Activated T-helper 1 cell treated with anti-CD3 and anti-CD28 coated beads, Interleukin-12 subunit alpha, Interleukin-12 subunit beta, Interleukin-2, Interleukin-4 antibody, amounts not matched to agents 30 ng/mL and 10 ng/mL and 1 ng/mL, durations not matched to agents 14 hours and 24 hours and 36 hours (primary cell): ENCODE measurements at regions not wholly inside any gene's neighbourhood (a gene's known extent, or its start where the extent isn't known, plus 50 kb on each side); places are given as distances from the start of the nearest gene placed in this dataset.
A peak's percentile ranks its signal among the peaks of the same experiment; 100 is the strongest.
"Not testable (repeated sequence)": the region's sequence is repeated elsewhere in the genome, so short reads cannot be mapped to it uniquely, and the experiment has no call there.

ENCODE experiments used
- DNase-seq: peaks from one replicate; pipeline ENCODE4 v3.0.0; 2021; ENCODE audit warnings: low spot score
- H3K27ac Mint-ChIP-seq: one replicate; pipeline ENCODE4 v1.8.0; 2021; ENCODE audit warnings: mild to moderate bottlenecking, mixed read lengths
- H3K27me3 Mint-ChIP-seq: one replicate; pipeline ENCODE4 v1.8.0; 2022; ENCODE audit warnings: mild to moderate bottlenecking, moderate library complexity, mixed read lengths; ENCODE audit not compliant: insufficient read depth
- H3K36me3 Mint-ChIP-seq: one replicate; pipeline ENCODE4 v1.8.0; 2021; ENCODE audit warnings: low read depth, mixed read lengths
- H3K4me1 Mint-ChIP-seq: one replicate; pipeline ENCODE4 v1.8.0; 2021; ENCODE audit warnings: low read depth, mixed read lengths
- H3K4me3 Mint-ChIP-seq: one replicate; pipeline ENCODE4 v1.8.0; 2021; ENCODE audit warnings: mild to moderate bottlenecking, moderate library complexity, mixed read lengths
- H3K9me3 Mint-ChIP-seq: one replicate; pipeline ENCODE4 v1.8.0; 2021; ENCODE audit warnings: mixed read lengths
- intact Hi-C: fragments of 100-400 bp; cut with micrococcal nuclease; formaldehyde crosslinking; loops from one replicate; pipeline ENCODE4 v1.15.1; 2024

DNA sequence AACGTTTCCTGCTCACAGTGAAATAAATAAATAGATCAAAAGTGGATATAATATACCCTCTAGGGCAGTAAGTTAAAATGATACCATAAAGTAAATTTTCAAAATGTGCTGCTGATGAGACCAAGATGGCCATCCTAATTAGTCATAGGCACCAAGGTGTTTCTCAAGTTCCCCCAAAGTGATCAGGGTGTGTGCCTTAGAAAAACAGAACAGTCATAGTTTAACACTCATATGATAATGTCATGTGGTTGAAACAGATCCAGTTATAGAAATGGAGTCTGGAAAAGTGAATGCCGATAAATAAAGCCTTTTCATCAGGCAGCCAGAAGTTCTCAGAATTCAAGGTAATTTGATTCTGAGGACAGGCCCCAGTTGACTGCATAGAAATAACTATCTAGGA lies 161.5 kb upstream of the CDKN2B start:
- peaks cover 19% of the 10 kb centered on the region for H3K27me3 Mint-ChIP-seq
- intact Hi-C loops: no loop called here
- no peaks in the 10 kb centered on the region for H3K9me3 Mint-ChIP-seq
- H3K4me1 Mint-ChIP-seq: peaks cover 13% of the 10 kb centered on the region
- no peak overlapping the region for H3K4me3 Mint-ChIP-seq
- DNase-seq: no peak
- H3K27ac Mint-ChIP-seq: no peak overlapping the region
- H3K36me3 Mint-ChIP-seq: peaks cover 1% of the 10 kb centered on the region

DNA sequence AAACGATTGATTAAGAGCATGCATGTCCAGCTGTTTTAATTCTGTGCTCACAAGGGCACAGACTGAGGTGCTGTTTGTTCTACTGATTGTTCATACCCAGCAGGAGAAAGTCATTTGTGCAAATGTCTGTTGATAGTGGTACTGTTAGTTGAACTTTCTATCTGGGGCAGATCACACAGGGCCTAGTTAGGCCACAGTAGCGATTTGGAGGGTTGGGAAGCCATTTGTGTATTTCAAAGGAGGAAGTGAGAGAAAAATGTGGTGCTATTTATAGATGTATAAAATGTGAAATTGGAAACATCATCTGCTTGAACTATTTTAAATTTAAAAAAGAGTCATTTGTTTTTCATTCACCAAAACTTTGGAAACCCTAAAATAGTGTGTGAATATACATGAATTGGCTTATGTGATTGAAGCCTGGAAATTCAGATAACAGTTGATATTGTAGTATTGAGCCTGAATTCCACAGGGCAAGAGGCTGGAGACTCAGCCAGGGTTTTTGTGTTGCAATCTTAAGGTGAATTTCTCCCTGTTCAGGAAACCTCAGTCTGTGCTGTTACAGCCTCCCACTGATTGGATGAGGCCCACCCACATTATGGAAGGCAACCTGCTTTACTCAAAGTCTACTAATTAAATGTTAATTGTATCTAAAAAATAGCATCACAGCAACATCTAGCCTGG lies 162.0 kb upstream of the CDKN2B start:
- intact Hi-C loops: no loop called here

GRCh38 chr9:22171691-22172090 lies 162.6 kb upstream of the CDKN2B start:
- peaks cover 4% of the 10 kb centered on the region for H3K9me3 Mint-ChIP-seq
- intact Hi-C loops: no loop called here
- peaks cover 13% of the 10 kb centered on the region for H3K27me3 Mint-ChIP-seq
- H3K4me3 Mint-ChIP-seq: no peak overlapping the region
- peaks cover 5% of the 10 kb centered on the region for H3K36me3 Mint-ChIP-seq
- no peak overlapping the region for H3K27ac Mint-ChIP-seq
- DNase-seq: no peak
- peaks cover 24% of the 10 kb centered on the region for H3K4me1 Mint-ChIP-seq

More for the DNA sequence above, 162.0 kb upstream of the CDKN2B start:
- Mint-ChIP-seq H3K4me1 (peaks cover 18% of the 10 kb centered on the region), H3K4me3 (no peak overlapping the region), H3K27ac (no peak overlapping the region), H3K36me3 (peaks cover 2% of the 10 kb centered on the region), H3K9me3 (peaks cover 2% of the 10 kb centered on the region), H3K27me3 (peaks cover 14% of the 10 kb centered on the region)
- DNase-seq: no peak

DNA sequence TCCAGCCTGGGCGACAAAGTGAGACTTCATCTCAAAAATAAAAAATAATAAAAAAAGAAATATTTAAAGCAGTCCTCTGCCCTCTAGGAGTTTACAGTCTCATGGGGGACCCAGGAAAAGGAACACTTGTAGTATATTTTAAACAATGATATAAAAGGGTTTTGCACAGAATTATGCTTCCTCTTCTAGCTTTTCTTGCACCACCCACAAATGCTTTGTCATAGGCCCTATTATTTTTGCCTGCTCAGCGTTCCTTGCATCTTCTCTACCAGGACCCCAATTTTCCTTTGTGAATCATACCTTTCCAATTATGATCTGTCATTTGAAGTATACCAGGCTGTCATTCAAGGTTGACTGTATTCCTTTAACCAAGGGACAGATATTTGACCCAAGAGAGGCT lies 164.8 kb upstream of the CDKN2B start:
- H3K4me3 Mint-ChIP-seq: no peak overlapping the region
- H3K4me1 Mint-ChIP-seq: peaks cover 30% of the 10 kb centered on the region
- no peak overlapping the region for H3K27ac Mint-ChIP-seq
- H3K27me3 Mint-ChIP-seq: peaks cover 11% of the 10 kb centered on the region
- intact Hi-C loops: no loop called here
- H3K9me3 Mint-ChIP-seq: peaks cover 13% of the 10 kb centered on the region
- peaks cover 5% of the 10 kb centered on the region for H3K36me3 Mint-ChIP-seq
- no peak for DNase-seq

DNA sequence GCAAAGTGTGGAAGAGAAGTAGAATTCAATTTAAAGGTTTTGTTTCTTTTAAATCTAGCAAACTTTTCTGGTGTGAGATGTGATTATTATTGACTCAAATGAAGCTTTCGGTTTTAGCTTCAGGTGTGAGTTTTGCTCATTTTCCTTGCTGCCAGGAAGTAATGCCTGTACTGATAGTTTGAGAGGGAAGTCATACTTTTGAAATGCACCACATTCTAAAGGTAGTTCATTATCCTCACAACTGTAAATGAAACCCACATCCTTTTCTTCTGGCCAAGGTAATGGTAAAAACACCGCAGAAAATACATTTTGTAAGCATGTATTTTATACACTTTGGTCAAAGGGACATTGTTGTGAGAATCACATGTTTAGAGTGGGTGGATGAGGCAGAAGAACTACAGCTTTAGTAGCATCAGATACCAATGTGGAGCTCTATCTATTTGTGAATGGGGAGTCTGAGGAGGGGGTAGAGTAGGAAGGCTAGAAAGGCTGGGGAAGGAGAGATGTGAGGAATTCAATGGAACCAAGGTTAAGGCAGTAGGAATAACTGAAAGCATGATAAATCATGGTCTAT lies 167.0 kb upstream of the CDKN2B start:
- intact Hi-C loops: loop anchor here (1.0 to 5.0 kb wide), 7 partner anchors 28 to 363 kb away; no protein-coding TSS in a partner anchor
- Mint-ChIP-seq H3K27me3 (peaks cover 10% of the 10 kb centered on the region), H3K36me3 (peaks cover 5% of the 10 kb centered on the region), H3K4me1 (peaks cover 30% of the 10 kb centered on the region), H3K4me3 (peak overlapping the region; percentile 1), H3K9me3 (peaks cover 29% of the 10 kb centered on the region), H3K27ac (peak overlapping the region; percentile 51)
- DNase-seq: peak; percentile 5

DNA sequence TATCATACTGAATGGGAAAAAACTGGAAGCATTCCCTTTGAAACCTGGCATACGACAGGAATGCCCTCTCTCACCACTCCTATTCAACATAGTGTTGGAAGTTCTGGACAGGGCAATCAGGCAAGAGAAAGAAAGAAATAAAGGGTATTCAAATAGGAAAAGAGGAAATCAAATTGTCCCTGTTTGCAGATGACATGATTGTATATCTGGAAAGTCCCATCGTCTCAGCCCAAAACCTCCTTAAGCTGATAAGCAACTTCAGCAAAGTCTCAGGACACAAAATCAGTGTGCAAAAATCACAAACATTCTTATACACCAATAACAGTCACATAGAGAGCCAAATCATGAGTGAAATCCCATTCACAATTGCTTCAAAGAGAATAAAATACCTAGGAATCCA lies 171.9 kb upstream of the CDKN2B start:
- Mint-ChIP-seq H3K9me3 (peaks cover 28% of the 10 kb centered on the region), H3K4me1 (peaks cover 12% of the 10 kb centered on the region)
- intact Hi-C loops: not testable (repeated sequence)

DNA sequence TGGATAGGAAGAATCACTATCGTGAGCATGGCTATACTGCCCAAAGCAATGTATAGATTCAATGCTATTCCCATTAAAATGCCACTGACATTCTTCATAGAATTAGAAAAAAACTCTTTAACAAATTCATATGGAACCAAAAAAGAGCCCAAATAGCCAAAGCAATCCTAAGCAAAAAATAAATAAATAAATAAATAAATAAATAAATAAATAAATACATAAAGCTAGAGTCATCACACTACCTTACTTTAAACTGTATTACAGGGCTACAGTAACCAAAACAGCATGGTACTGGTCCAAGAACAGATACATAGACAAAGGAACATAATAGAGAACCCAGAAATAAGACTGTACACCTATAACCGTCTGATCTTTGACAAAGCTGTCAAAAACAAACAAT lies 180.4 kb upstream of the CDKN2B start:
- Mint-ChIP-seq H3K9me3 (no peaks in the 10 kb centered on the region), H3K4me3 (no peak overlapping the region), H3K27ac (no peak overlapping the region), H3K36me3 (no peaks in the 10 kb centered on the region), H3K4me1 (no peaks in the 10 kb centered on the region), H3K27me3 (peaks cover 33% of the 10 kb centered on the region)
- DNase-seq: no peak
- intact Hi-C loops: no loop called here

More for the DNA sequence above, 171.9 kb upstream of the CDKN2B start:
- H3K27ac Mint-ChIP-seq, H3K36me3 Mint-ChIP-seq, H3K4me3 Mint-ChIP-seq, DNase-seq: not testable (repeated sequence)
- H3K27me3 Mint-ChIP-seq: peaks cover 12% of the 10 kb centered on the region

GRCh38 chr9:22197000-22197399 lies 187.9 kb upstream of the CDKN2B start:
- H3K9me3 Mint-ChIP-seq, H3K36me3 Mint-ChIP-seq, H3K4me3 Mint-ChIP-seq, H3K4me1 Mint-ChIP-seq, intact Hi-C loops, DNase-seq, H3K27ac Mint-ChIP-seq: not testable (repeated sequence)
- peaks cover 23% of the 10 kb centered on the region for H3K27me3 Mint-ChIP-seq

DNA sequence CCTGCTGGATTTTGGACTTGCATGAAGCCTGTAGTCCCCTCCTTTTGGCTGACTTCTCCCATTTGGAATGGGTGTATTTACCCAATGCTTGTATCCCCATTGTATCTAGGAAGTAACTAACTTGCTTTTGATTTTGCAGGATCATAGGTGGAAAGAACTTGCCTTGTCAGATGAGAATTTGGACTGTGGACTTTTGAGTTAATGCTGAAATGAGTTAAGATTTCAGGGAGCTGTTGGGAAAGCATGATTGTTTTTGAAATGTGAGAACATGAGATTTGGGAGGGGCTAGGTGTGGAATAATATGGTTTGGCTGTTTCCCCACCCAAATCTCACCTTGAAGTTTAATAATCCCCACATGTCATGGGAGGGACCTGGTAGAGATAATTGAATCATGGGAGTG lies 189.6 kb upstream of the CDKN2B start:
- H3K9me3 Mint-ChIP-seq: no peaks in the 10 kb centered on the region
- intact Hi-C loops: no loop called here
- peaks cover 35% of the 10 kb centered on the region for H3K27me3 Mint-ChIP-seq
- H3K4me1 Mint-ChIP-seq: peaks cover 9% of the 10 kb centered on the region
- no peak for DNase-seq
- H3K4me3 Mint-ChIP-seq: no peak overlapping the region
- no peaks in the 10 kb centered on the region for H3K36me3 Mint-ChIP-seq
- H3K27ac Mint-ChIP-seq: no peak overlapping the region

DNA sequence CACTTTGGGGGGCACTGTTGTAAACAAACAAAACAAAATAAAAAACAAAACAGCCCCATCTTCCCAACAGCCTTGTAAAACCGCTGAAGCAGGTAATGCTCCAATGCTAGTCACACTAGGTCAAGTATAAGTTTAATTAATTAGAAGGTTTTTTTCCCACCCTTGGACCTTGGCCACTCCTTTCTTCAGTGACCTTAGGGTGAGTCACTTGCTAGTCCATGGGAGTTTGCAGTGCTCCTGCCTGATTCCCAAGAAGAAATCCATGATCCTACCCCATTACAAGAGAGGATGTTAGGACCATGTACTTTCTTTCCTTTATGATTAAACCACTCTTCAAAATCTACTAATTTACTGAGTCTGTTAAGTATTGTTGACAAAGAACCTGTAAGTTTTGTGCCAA lies 192.2 kb upstream of the CDKN2B start:
- no peaks in the 10 kb centered on the region for H3K9me3 Mint-ChIP-seq
- H3K4me1 Mint-ChIP-seq: peaks cover 9% of the 10 kb centered on the region
- H3K27ac Mint-ChIP-seq: no peak overlapping the region
- no peaks in the 10 kb centered on the region for H3K36me3 Mint-ChIP-seq
- H3K4me3 Mint-ChIP-seq: no peak overlapping the region
- intact Hi-C loops: no loop called here
- peaks cover 30% of the 10 kb centered on the region for H3K27me3 Mint-ChIP-seq
- DNase-seq: no peak

DNA sequence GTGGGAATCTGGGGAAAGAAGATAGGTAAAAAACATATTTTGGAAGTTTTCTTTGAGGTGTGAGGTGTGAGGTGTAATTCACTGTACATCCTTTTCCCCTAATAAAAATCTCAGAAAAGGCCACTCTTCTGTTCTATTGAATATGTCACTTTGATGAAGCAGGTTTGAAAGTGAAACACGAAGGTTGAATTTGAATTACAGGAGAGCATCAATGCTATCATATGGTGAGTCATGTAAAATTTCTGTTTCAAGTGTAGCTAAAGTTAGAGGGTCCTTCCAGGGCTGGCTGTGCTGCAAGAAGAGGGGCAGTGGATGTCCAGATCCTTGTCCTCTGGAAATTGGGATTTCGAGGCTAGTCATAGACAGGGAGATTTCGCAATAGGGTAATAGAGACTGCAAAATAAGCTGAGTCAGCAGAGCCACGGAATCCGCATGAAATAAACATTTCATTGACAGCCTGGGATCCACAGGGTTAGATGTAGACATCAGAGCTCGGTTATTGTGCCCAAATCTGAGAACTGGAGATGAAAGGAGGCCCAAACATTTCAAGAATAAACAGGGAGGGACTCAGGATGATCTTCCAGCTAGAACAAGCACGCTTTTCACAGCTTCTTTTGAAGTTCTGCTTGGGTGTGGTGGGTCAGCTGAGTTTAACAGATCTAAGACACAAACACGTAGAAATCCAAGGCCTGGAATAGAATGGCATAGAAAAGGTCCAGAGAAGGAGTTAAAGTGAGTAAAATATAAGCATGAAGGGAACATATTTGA lies 194.4 kb upstream of the CDKN2B start:
- H3K4me3 Mint-ChIP-seq: no peak overlapping the region
- no peaks in the 10 kb centered on the region for H3K9me3 Mint-ChIP-seq
- DNase-seq: no peak
- H3K27me3 Mint-ChIP-seq: peaks cover 30% of the 10 kb centered on the region
- no peak overlapping the region for H3K27ac Mint-ChIP-seq
- H3K36me3 Mint-ChIP-seq: no peaks in the 10 kb centered on the region
- H3K4me1 Mint-ChIP-seq: peaks cover 12% of the 10 kb centered on the region
- intact Hi-C loops: no loop called here

DNA sequence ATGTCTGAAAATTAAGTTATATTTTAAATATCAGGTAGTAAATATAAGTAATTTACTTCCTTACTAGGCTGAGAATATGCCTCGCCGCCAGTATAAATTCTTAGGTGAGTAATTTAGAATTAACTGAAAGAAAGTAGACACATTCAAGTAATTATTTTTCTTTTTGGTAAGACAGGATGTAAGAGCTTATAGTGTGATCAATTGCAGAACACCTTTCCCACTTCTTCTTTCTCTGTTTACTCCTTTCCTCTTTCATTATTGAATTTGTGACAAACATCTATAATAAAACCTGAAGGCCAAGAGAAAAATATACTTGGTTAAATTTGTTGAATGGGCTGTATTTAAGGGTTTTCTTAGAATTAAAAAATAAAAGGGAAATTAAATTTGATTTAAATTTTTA lies 195.1 kb upstream of the CDKN2B start:
- intact Hi-C loops: no loop called here
- Mint-ChIP-seq H3K9me3 (peaks cover 2% of the 10 kb centered on the region), H3K36me3 (peaks cover under 1% of the 10 kb centered on the region), H3K4me1 (peaks cover 19% of the 10 kb centered on the region), H3K27me3 (peaks cover 30% of the 10 kb centered on the region), H3K4me3 (no peak overlapping the region), H3K27ac (no peak overlapping the region)
- no peak for DNase-seq

DNA sequence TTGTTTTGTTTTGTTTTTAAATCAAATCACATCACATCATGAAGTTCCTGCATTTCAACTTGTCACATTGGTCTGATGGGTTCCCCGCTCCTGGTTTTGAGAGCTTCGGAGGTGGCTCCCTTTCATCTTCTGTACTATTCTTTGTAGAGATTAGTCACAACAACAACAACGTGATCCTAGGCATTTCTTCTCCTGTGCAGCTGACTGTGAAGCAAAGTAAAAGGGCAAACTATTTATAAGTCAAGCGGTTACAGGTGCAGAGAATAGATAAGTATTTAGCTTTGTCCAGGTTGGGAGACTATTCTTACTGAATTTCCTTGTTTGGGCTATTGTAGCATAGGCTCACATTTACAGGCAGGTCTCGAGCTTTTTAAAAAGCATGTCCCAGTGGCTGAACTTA lies 197.7 kb upstream of the CDKN2B start:
- DNase-seq: no peak
- peaks cover 37% of the 10 kb centered on the region for H3K4me1 Mint-ChIP-seq
- peaks cover 3% of the 10 kb centered on the region for H3K9me3 Mint-ChIP-seq
- H3K27me3 Mint-ChIP-seq: peaks cover 17% of the 10 kb centered on the region
- no peak overlapping the region for H3K4me3 Mint-ChIP-seq
- intact Hi-C loops: no loop called here
- peaks cover 1% of the 10 kb centered on the region for H3K36me3 Mint-ChIP-seq
- no peak overlapping the region for H3K27ac Mint-ChIP-seq
